GM06990 (cell line): ENCODE measurements at regions not wholly inside any gene's neighbourhood (a gene's known extent, or its start where the extent isn't known, plus 50 kb on each side); places are given as distances from the start of the nearest gene placed in this dataset.

Experiments
- DNase-seq: peaks from one replicate; pipeline ENCODE4 v3.0.0-alpha.2; 2011; ENCODE audit not compliant: insufficient read length; ENCODE audit errors: extremely low read depth
- H3K27me3 ChIP-seq: replicated peaks from 2 replicates; pipeline ENCODE4 v1.6.0; 2011; ENCODE audit warnings: low read length; ENCODE audit not compliant: control insufficient read depth, insufficient read depth
- H3K36me3 ChIP-seq: 2 replicates; pipeline ENCODE4 v1.5.1; 2011; ENCODE audit warnings: low read length; ENCODE audit not compliant: control insufficient read depth, insufficient read depth
- H3K4me3 ChIP-seq: replicated peaks from 2 replicates; pipeline ENCODE4 v1.5.1; 2011; ENCODE audit warnings: low read depth, mild to moderate bottlenecking, control low read depth, low read length
- CTCF ChIP-seq: IDR thresholded peaks from 2 replicates; pipeline ENCODE4 v1.5.1; 2011; ENCODE audit warnings: low read length, control low read depth, mild to moderate bottlenecking, inconsistent platforms; ENCODE audit not compliant: insufficient read depth, poor library complexity, severe bottlenecking

DNA sequence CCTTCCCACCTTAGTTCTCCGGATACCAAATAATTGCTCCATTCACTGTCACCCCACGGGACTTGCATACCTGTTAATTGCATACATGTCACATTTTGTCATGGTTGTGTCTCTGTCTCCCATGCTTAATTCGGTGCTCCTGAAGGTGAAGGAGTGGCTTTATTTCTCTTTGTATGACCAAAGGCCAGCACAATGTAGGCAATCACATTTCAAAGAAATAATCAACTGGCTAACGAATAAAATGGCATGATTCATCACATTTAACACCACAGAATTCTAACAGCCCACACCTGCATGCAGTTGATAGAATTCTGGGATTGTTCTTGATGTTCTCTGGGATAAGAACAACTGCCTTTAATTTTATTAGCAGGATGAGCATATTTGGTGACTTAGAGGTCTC is 59.3 kb downstream of the ATXN3L start:
- no peaks in the 10 kb centered on the region for H3K27me3 ChIP-seq
- no peak overlapping the region for H3K4me3 ChIP-seq
- no peak for DNase-seq
- H3K36me3 ChIP-seq: no peaks in the 10 kb centered on the region
- no peak for TF ChIP-seq CTCF

DNA sequence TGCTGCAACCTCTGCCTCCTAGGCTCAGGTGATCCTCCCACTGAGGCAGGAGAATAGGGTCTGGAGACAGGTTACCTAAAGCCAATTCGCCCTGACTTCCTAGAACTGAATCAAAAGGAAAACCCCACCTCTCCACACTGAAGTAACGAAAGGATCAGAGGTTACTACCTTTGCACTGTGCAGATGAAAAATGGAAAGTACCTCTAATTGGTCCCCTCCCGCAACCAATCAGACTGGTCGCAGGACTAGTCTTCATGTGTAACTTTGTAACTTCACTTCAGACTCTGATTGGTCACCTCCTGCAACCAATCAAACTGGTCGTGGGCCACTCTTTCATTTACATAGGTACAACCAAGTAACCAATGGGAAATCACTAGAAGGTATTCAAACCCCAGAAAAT is 61.1 kb downstream of the ATXN3L start:
- TF ChIP-seq CTCF: no peak
- H3K27me3 ChIP-seq: no peaks in the 10 kb centered on the region
- no peaks in the 10 kb centered on the region for H3K36me3 ChIP-seq
- no peak overlapping the region for H3K4me3 ChIP-seq
- peak; percentile 31 for DNase-seq

GRCh38 chrX:13258052-13258444 is 61.8 kb downstream of the ATXN3L start:
- Histone ChIP-seq H3K27me3 (no peaks in the 10 kb centered on the region), H3K36me3 (no peaks in the 10 kb centered on the region), H3K4me3 (no peak overlapping the region)
- DNase-seq: no peak
- peak; percentile 22 for TF ChIP-seq CTCF

DNA sequence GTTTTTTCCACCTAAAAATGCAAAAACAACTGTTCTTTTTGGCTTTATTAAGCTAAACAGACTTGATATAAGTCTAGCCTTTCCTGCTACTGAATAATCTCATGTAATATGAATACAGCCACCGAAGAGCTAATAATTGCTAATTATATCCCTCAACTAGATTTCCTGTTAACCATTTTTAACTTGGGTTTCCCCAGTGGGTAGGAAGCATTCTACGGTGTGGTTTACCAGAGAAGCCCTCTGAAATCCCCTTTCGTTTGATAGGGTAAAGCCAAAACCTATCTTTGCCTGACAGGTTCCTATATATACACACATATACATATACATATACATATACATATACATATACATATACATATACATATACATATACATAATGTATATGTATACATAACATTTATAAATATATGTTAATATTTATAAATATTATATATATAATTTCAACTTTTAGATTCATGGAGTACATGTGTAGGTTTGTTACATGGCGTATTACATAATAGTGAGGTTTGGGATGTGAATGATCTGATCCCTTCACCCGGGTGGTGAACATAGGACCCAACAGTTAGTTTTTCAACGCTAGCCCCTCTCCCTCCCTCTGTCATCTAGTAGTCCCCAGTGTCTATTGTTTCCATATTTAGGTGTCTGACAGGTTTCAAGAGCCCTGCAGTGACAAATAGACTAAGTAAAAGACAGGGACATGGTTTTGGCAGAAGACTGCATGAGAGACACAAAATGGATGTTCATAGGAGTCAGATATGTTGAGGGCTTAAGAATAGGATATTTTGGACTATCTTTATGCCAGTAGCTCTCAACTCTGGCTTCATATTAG is 62.4 kb downstream of the ATXN3L start:
- Histone ChIP-seq H3K27me3 (no peaks in the 10 kb centered on the region), H3K4me3 (no peak overlapping the region), H3K36me3 (no peaks in the 10 kb centered on the region)
- TF ChIP-seq CTCF: no peak
- DNase-seq: peak; percentile 61

DNA sequence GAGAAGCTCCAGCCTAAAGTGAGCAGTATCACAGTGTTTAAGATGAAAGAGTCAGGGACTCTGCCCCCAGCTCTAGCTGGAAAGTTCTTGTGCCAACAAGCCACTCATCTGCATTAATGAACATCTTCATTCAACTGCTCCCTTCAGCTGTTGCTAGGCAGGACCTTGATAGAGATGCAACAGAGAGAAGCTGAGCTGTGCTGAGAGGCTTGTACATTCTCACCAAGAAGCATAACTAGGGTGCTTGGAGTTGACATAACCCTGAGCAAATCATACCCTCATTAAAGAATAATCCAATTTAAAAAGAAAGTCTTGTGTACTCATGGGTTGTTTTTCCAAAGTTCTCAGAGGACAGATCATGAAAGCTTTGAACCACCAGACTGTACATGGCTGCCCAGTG is 63.2 kb downstream of the ATXN3L start:
- no peak for TF ChIP-seq CTCF
- H3K36me3 ChIP-seq: no peaks in the 10 kb centered on the region
- no peak overlapping the region for H3K4me3 ChIP-seq
- peak; percentile 54 for DNase-seq
- no peaks in the 10 kb centered on the region for H3K27me3 ChIP-seq

GRCh38 chrX:13254870-13255269 is 65.0 kb downstream of the ATXN3L start:
- no peak for DNase-seq

More at GRCh38 chrX:13254870-13255269, 65.0 kb downstream of the ATXN3L start:
- Histone ChIP-seq H3K27me3 (no peaks in the 10 kb centered on the region), H3K4me3 (no peak overlapping the region), H3K36me3 (no peaks in the 10 kb centered on the region)
- no peak for TF ChIP-seq CTCF
